GM21619 (cell line): ENCODE measurements at regions not wholly inside any gene's neighbourhood (a gene's known extent, or its start where the extent isn't known, plus 50 kb on each side); places are given as distances from the start of the nearest gene placed in this dataset.
"Not testable (repeated sequence)": the region's sequence is repeated elsewhere in the genome, so short reads cannot be mapped to it uniquely, and the experiment has no call there.

Source experiments
- ATAC-seq: cut with Tn5 transposase; IDR thresholded peaks from one replicate; pipeline ENCODE4 v1.9.1; 2021; ENCODE audit not compliant: unreplicated experiment

DNA sequence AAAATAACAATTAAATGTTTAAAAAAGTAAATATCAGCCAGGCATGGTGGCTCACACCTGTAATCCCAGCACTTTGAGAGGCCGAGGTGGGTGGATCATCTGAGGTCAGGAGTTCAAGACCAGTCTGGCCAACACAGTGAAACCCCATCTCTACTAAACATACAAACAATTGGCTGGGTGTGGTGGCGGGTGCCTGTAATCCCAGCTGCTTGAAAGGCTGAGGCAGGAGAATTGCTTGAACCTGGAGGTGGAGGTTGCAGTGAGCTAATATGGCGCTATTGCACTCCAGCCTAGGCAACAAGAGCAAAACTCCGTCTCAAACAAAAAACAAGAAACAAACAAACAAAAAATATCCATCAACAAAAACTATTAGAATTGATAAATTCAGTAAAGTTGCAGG, 77.5 kb downstream of the SNX5 start:
- ATAC-seq = not testable (repeated sequence)

DNA sequence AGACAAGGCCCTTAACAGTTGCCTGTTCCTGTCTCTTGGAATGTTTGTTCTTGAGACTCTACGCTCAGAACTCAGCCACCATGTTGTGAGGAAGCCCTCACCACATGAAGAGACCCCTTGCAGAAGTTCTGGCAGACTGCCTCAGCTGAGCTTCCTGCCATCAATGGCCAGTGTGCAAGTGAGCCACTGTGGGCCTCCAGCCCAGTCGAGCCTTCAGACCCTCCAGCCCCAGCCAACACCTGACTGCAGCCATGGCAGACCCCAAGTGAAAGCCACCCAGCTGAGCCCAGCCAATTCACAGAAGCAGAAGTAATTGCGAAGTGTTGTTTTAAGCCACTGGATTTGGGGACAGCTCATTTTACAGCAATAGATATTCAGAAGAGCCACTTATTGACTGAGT, 78.3 kb downstream of the SNX5 start:
- ATAC-seq = no peak

DNA sequence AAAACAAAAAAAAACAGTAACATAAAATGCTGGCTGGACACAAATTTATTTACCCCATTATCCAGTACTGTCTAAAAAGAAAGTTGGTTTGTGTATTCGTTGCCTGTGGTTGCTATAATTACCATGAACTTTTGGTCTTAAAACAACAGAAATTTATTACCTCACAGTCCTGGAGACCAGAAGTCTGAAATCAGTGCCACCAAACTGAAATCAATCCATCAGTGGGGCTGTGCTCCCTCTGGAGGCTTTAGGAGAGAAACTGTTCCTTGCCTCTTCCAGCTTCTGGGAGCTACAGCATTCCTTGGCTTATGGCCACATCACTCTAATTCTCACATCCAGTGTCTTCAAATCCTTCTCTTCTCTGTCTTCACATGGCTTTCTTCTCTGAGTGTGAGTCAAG, 79.4 kb downstream of the SNX5 start:
- ATAC-seq = no peak

DNA sequence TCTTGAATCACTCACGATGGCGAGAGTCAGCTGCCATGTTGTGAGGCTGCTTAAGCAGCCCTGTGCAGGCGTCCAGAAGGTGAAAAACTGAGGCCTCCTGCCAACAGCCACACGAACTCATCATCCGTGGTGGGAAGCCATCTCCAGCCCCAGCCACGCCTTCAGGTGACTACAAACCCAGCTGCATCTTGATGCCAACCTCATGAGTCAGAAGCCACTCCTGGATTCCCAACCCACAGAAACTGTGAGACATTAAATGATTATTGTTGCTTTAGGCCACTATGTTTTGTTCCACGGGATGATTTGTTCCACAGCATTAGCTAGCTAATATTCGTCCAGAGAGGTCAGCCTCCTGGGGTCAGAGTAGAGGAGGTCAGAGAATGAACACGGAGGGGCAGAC, 80.5 kb downstream of the SNX5 start:
- ATAC-seq = no peak

DNA sequence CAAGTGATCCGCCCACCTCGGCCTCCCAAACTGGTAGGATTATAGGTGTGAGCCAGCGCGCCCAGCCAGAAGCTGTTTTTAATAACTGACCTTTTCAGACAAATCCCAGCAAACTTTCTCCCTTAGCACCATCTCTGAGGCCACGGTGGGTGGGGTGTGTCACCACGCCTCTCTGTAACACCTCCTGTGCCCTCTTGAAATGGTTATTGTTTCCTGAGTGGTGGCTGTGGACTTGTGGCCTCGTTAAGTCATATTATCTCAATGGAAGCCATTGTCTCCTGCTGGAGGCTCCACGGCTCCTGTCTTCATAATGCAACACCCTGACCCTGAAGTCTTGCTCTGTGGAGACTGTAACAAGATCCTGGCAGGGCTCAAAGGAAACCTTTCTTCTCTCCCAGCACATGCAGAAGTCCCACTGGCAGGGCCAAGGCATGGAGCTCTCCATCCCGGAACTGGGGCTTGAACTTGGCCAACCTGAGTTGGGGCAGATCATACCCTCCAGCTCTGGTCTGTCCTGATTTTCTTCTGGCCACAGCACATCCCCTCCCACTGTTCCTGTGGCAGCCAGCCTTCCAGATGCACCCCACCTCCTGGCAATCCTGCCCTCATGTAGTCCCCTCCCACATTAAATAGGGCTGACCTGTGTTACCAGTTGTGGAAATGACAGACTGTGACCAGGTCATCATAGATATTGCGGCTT, 81.1 kb downstream of the SNX5 start:
- no peak for ATAC-seq

DNA sequence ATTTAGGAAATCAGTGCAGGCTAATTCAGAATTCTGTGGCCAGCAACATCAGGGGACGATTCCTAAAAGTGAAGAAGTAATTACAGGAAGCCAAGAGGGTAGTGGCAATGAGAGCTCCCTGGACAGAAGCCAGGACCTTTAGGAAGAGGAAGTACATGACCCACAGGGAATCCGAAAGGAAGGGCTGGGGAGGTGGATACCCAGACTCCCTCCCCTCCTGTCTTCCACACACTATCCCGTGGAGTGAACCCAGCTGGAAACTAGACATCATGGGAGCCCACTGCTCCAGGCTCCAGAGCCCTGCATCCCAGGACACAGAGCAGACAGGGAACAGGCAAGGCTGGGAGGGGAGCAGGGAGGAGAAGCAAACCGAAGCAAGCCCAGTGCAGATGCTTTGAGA, 83.0 kb downstream of the SNX5 start:
- ATAC-seq = no peak

DNA sequence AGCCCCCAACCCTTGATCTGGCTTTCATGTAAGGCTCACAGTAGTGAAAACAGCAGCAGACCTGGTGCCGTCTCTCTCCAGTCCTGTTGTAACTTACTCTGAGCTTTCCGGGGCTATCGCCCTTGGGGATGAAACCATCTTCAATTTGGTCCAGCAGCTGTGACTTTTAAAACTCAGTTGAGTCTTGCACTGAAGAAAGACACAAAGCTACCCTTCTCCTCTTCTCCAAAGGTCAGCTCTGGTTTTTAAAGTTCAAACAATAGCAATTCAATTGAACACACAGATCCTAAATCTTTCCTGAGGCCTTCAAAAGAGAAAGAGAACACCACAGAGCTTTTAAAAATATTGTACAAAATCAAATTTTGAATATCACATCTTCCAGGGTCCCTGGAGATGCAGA, 83.5 kb downstream of the SNX5 start:
- ATAC-seq = no peak

DNA sequence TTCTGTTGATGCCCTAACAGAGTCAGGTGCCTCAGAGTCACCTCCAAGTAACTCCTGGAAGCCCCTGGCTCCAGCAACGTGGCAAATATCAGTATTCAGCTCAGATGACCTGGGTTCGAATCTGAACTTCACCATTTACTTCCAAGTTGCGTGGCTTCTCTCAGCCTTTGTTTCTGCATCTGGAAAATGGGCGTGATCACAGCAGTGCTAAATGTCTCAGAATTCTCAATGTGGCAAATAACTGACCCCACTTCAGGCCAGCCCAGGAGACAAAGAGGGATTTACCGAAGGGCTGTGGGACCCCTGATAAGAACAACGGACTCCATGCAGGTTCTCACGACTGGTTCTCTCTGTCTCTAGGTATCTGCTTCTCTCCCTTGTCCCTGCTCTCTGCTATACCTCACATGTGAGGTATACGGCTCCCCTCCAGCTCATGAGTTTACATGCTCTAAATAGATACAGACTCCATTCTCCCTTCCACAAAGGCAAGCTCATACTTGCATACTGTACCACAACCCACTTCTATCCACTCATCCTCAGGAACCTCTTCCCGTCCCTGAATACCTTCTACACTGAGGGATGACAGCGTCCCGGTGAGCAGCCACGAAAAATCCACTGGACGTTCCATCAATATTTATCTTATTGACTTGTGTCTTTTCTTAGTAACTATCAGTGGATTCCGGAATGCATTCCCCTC, 84.1 kb downstream of the SNX5 start:
- ATAC-seq = no peak

DNA sequence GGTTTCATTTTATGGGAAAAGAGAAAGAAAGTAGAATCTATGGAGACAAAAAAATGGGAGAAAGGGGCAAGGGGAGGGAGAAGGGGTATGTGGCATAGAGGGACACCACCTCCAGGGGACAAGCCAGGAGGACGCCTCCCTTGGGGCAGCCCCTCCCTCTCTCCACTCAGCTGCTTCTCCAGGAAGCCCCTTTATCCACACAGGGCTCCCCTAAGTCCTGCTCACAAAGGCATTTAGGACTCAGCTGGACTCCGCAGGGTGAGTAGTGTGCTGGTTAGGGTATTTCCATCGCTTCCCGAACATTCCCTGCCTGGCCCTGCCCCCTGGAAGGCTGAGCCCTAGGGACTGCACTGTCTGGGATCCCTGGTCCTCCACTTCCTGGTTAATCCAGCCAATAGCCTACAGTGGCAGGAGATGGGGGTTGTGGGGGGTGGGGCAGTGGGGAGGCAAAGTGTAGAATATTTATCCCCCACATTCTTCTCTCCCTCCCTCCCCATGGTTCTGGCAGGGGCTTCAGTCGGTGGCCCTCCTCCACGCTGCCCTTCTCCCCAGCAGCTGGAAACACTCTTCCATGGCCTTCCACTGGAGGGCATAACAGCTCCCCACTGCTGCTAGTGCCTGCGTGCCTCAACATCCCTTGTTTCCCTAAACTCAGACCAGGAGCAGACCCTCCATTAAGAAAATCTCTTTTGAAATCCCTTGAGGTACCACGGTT, 84.8 kb downstream of the SNX5 start:
- ATAC-seq = no peak

DNA sequence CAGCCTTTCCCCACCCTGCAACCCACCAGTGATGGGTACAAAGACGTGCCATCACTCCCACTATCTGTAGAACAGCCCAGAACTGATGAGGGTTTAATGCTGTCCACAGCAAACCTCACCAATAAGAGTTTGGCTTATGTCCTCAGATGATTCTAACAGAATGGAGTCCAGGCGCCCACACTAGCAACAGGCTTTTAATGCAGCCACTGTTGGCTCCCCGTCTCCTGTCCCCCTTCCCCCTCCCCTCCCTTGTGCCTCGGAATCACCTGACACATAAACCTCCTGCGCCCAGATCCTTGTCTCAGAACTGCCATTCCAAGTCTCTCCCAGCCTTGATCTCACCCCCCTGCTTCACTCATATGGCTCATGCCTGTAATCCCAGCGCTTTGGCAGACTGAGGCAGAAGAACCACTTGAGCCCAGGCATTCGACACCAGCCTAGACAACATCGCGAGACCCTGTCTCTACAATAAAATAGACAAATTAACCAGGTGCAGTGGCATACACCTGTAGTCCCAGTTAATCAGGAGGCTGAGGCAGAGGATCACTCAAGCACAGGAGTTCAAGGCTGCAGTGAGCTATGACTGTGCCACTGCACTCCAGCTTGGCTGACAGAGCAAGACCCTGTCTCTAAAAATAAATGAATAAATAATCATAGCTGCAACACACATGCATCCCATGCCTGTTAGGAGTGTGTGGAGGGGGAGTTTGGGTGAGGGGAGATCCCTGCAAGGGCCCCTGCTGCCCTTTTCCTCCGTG, 85.6 kb downstream of the SNX5 start:
- ATAC-seq = no peak

DNA sequence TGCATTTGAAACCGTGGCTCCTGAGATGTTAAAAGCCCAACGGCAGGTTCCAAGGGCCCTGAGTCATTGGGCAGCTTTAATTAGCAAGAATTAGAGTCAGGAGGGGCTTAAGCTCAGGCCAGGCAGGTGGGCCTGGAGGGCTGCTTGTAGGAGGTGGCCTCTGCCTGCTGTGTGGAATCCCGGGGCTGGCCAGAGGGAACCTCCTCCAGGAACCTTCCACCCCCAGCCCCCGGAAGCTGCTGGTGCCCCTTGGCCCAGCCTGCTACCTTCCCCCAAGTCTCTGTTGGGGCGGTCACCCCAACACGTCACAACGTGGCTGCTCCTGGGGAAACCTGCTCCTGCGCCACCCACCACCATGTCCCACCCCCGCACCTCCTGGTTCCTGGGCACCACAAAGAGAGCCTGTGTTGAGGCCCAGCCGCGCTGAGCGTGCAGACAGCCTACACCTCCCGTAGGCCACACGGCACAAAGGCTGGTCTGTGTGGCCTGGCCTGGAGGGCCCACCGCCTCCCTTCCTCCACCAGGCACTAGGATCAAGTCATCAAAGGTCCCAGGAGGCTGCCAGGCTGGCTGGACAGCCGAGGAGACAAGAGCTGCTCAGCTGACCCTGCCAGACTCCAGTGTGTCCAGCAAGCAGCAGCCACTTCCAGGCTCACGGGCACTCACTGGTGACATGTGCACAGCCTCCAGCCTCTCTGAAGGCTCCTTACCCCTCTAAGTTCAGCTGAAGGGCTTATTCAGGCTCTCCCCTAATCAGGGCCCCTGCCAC, 86.3 kb downstream of the SNX5 start:
- ATAC-seq = no peak

DNA sequence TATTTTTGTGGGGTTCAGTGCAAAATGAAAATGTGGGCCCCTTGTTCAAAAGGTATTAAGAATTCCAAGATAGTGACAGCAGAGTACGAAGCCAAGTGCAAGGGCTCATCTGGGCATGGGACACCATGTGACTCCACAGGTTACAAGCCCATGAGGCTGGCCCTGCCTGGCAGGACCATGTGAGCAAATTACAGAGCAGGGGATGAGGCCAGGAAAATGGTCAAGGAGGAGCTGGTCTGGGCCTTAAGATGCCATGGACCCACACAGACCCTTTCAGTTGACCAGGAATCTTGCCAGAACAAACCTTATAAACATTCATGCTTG, 86.9 kb downstream of the SNX5 start:
- no peak for ATAC-seq

DNA sequence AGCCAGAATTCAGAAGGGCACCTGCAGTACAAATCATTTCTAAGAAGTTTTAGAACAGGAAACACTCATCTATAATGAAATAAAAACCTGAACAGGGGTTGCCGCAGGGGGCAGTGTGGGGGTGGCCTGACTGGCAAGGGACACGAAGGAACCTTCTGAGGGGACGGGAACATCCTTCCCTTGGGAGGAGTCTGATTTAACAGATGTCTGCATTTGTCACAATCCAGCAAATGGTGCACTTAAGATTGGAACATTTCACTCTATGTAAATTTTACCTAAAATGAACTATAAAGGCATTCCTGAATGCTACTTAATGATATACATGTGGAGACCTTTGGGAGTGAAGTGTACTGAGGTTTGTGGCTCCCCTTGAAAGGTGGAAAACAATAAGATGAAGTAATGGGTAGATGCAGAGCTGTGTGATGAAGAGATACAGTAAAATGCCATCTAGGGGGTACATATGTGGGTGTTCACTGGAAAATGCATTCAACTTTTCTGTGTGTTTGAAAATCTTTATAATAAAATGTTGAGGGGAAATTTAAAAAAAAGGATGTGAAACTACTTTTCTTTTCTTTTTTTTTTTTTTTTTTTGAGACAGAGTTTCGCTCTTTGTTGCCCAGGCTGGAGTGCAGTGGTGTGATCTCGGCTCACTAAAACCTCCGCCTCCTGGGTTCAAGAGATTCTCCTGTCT, 89.5 kb downstream of the SNX5 start:
- ATAC-seq = no peak

DNA sequence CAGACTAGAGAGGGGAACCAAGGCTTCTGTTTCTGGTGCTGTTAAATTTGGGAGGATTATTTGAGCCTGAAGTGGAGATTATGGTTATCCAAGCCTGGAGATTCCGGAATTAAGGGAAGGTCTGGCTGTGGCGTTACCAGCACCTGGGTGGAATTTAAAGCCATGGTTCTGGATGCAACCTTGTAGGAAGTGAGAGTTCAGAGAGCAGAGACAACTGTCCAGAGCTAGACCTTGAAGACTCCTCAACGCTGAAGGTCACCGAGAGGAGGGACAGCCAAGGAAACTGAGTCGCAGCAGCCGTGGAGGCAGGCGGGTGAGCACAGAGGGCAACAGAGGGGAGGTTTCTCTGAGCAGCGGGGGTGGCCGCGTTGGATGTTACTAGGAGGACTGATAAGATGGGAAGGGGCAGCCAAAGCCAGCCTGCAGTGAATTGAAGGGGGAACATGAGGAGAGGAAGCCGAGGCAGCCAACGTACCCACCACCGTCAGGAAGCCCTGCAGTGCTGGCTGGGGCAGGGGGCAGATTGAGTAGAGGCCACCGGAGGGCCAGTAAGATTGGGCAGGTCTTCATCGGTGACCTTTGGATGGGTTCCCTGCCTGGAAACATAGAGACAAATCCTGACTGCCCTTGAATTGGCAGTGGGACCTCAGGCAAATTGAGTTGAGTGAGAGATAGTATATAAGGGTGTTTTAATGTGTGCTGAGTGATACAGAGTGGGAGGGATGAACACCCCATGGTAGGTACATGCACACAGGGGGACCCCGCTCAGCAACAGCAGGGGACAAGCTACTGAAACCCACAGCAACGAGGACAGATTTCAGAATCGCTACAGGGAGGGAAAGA, 90.3 kb downstream of the SNX5 start:
- ATAC-seq = no peak

DNA sequence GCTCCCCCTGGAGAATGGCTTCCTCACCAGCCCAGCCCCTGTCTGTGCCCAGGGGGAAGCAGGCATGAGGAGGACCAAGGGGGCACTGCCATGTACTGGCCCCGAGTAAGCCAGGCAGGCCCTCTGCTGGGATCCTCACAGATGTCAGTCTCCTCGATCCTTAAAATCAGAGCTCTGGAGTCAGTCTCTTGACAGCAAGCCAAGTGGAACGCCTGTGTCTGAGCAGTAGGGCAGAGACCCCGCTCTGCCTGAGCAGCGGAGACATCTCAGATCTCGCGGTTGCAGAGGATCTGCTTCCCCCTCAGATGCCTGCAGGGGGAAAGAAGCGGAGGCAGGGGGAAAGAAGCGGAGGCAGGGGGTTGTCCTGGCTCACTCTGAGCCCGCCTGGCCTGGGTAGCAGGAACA, 92.6 kb downstream of the SNX5 start:
- no peak for ATAC-seq

DNA sequence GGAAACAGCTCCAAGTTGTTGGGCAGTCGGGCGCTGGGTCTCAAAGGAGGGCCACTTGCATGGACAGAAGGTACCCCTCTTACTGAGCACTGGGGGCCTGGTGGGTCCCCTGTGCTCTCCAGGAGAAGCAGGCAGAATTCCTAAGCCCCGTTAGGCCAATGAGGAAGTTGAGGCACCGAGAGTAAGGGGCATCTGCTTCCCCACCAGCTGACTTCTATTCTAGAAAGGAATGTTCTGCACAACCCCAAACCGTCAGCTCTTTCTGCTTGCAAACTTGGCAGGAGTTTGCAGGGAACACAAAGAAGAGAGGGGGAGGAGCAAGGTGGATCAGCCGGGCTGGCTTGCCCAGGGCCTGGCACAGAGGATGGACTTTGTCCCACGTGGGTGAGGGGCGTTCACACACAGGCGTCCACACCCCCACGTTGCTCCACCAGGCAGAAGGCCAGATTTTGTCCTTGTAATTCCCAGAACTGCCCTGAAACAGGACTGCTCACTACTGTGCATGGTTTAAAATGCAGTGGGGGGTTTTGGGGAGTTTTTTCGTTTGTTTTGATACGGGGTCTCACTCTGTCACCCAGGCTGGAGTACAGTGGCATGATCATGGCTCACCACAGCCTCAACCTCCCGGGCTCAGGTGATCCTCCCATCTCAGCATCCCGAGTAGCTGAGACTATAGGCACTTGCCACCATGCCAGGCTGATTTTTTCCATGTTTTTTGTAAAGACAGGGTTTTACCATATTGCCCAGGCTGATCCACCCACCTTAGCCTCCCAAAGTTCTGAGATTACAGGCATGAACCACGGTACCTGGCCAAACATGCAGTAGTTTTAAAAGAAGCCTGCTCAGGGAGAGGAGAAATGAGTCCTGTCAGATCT, 93.3 kb downstream of the SNX5 start:
- ATAC-seq = no peak

DNA sequence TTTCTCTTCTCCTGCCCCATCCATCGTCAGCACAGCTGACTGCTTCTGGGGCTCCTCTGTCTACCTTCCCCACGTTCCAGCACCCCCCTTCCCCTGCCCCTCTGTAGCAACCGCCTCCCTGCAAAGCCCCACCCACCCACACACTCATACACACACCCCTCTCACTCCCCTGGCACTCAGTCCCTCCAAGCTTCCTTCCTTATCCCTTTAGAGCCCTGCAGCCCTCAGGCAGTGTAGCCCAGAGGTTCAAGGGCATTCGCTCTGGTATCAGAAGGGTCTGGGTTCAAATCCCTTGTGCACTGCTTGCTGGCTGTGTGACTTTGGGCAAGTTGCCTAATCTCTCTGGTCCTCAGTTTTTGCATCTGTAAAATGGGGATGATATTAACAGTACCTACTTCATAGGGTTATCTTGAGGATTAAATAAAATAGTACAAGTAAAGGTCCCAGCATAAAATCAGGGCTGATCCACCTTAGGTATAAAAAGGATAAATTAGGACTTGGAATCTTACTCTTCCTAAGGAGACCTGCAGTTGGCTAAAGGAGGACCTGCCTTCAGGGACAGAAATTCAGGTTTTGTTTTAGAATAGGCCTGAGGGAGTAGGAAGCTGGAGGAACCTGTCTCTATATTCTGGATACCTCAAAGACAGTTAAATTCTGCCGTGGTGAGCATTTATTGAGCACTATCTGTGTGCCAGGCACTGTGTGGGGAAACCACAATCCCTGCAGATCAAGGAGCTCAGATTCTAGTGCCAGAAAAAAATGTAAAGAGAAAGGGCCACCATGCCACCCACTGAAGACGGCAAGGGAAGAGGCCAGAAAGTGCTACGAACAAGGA, 94.1 kb downstream of the SNX5 start:
- no peak for ATAC-seq
